Activated T-cell treated with anti-CD3 and anti-CD28 coated beads, Interleukin-2, amount 50 U/mL, for 72 hours (primary cell): ENCODE measurements at regions not wholly inside any gene's neighbourhood (a gene's known extent, or its start where the extent isn't known, plus 50 kb on each side); places are given as distances from the start of the nearest gene placed in this dataset.
"Not testable (repeated sequence)": the region's sequence is repeated elsewhere in the genome, so short reads cannot be mapped to it uniquely, and the experiment has no call there.

Experiments
- ATAC-seq, 2 donors: fragments of 150-1000 bp; cut with Tn5 transposase; replicated peaks in 1 of 2; 2 replicates each; pipeline ENCODE4 v1.10.0; 2021; ENCODE audit warnings: moderate library complexity in 2 of 2, mild to moderate bottlenecking in 1 of 2
- DNase-seq, 2 donors: peaks; one replicate each; pipeline ENCODE4 v3.0.0; 2021 to 2022; ENCODE audit warnings: mixed read lengths in 1 of 2
- H3K27ac Mint-ChIP-seq: one replicate; pipeline ENCODE4 v1.8.0; 2022; ENCODE audit warnings: mild to moderate bottlenecking, moderate library complexity, mixed read lengths
- H3K27me3 Mint-ChIP-seq: one replicate; pipeline ENCODE4 v1.8.0; 2022; ENCODE audit warnings: low read depth, mixed read lengths
- H3K36me3 Mint-ChIP-seq, 2 donors: one replicate each; pipeline ENCODE4 v1.8.0; 2022; ENCODE audit warnings: mixed read lengths in 2 of 2, mild to moderate bottlenecking in 1 of 2; ENCODE audit not compliant: insufficient read depth in 2 of 2
- H3K4me1 Mint-ChIP-seq: one replicate; pipeline ENCODE4 v1.8.0; 2022; ENCODE audit warnings: low read depth, mixed read lengths
- H3K4me3 Mint-ChIP-seq, 2 donors: one replicate each; pipeline ENCODE4 v1.8.0; 2022; ENCODE audit warnings: mild to moderate bottlenecking in 2 of 2, mixed read lengths in 2 of 2, moderate library complexity in 2 of 2
- H3K9me3 Mint-ChIP-seq, 2 donors: one replicate each; pipeline ENCODE4 v1.8.0; 2022; ENCODE audit warnings: mixed read lengths in 2 of 2

DNA sequence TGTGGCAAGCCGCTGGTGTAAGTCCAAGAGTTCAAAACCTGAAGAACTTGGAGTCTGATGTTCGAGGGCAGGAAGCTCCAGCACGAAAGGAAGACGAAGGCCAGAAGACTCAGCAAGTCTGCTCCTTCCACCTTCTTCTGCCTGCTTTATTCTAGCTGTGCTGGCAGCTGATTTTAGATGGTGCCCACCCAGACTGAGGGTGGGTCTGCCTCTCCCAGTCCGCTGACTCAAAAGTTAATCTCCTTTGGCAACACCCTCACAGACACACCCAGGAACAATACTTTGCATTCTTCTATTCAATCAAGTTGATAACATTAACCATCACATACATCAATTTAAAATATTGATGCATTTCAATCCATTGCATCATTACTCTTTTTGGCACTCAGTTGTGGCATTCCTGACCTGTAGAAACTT, 373.1 kb downstream of the CDH10 start:
- H3K27me3 Mint-ChIP-seq, H3K27ac Mint-ChIP-seq, H3K9me3 Mint-ChIP-seq, H3K4me3 Mint-ChIP-seq, H3K4me1 Mint-ChIP-seq, DNase-seq, H3K36me3 Mint-ChIP-seq, ATAC-seq: not testable (repeated sequence)

DNA sequence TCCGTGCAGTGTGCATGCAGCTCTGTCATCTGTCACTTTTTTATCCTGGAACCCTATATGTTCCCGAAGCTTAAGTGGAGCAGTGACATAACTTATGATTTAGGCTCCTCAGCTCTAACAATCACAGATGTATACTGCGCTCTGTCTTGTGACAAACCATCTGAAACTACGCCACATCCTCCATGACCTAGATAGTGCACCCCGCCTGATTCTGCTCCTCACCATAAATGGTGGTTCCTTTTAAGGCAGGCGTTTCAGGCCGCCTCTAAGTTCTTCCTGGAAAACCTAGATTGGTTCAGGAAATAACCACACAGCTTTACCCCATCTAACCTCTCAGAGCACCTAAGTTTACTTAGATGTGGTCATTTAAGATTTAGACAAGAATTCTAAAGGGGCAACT, 372.0 kb downstream of the CDH10 start:
- peak overlapping the region in 1 of 2 donors; percentile 21 for H3K4me3 Mint-ChIP-seq
- no peak overlapping the region for H3K27ac Mint-ChIP-seq
- ATAC-seq, result peak in 1 of 2 donors; percentile 80
- peaks cover 0 to 2% of the 10 kb centered on the region in 2 donors for H3K36me3 Mint-ChIP-seq
- H3K4me1 Mint-ChIP-seq, result no peaks in the 10 kb centered on the region
- no peak for DNase-seq
- H3K9me3 Mint-ChIP-seq, result peaks cover 2 to 11% of the 10 kb centered on the region in 2 donors
- H3K27me3 Mint-ChIP-seq, result no peaks in the 10 kb centered on the region

DNA sequence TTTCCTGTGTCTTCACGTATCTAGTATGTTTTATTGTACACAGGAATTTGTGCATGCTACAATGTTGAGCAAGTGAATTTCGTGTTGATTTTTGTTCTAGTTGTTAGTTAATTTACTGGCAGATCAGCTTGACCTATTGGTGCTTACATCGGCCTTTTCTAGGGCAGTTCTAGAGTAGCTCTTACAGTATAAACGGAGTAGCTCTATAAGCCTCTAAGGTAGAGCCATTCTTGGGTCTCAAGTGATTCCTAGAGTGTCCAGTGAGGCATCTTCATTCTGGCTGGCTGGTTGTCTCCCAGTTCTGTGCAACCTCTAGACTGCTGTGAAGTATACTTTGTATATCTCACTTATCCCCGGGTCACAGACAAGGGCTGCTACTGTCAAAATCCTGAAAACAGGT, 364.6 kb downstream of the CDH10 start:
- ATAC-seq (no peak), DNase-seq (no peak)
- Mint-ChIP-seq H3K36me3 (no peaks in the 10 kb centered on the region), H3K27me3 (no peaks in the 10 kb centered on the region), H3K27ac (no peak overlapping the region), H3K4me3 (no peak overlapping the region), H3K4me1 (no peaks in the 10 kb centered on the region), H3K9me3 (peaks cover 2 to 8% of the 10 kb centered on the region in 2 donors)

DNA sequence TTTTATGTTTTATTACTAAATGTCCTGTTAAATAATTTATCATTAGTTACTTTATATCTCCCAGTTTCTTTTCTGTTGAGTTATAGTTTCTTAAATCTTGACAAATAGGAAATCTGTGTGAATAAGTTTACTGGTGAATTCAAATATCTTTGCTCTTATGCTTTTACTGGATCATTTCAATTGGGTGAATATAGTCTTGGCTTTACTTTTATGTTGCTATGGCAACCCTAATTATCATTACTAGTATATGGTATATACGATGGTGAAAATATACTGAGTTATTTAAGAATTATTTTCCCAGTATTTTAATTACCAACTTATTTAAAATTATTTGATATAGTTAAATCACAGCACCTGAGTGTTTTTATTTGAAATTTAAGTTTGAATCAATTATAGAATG, 363.0 kb downstream of the CDH10 start:
- ATAC-seq, result no peak
- H3K27me3 Mint-ChIP-seq, result no peaks in the 10 kb centered on the region
- no peaks in the 10 kb centered on the region for H3K36me3 Mint-ChIP-seq
- H3K27ac Mint-ChIP-seq, result no peak overlapping the region
- H3K4me1 Mint-ChIP-seq, result no peaks in the 10 kb centered on the region
- DNase-seq, result no peak
- no peak overlapping the region for H3K4me3 Mint-ChIP-seq
- H3K9me3 Mint-ChIP-seq, result peaks cover 1 to 10% of the 10 kb centered on the region in 2 donors

DNA sequence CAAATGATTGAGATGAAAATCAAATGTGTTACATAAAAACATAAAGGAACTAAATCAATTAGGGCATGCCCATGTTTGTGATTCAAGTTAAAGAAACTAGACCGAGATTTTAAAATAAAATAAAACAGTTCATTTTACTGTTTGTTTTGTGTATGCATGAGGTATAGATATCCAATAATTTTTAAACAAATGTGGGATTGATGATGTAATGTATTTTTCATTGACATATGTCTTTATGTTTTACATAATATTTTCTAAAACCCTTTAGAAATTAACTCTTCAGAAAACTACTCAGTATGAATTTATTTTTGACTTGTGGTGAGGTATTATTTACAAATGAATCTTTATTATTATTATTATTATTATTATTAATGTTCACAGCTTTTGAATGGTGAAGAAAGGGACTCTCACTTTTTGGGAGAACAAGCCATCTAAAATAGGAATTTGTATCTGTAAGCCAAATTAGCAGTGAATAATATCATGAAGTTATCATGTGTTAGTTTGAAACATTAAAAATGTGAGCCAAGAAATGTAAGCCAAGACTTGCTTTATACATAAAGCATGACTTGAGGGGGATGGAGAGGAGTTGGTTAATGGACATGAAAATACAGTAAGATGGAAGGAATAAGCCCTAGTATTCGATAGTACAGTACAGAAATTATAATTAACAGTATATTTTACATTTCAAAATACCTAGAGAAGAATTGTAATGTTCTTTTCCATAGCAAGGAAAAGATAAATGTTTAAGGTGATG, 355.0 kb downstream of the CDH10 start:
- ATAC-seq, result no peak
- no peak for DNase-seq
- Mint-ChIP-seq H3K27me3 (no peaks in the 10 kb centered on the region), H3K4me3 (no peak overlapping the region), H3K27ac (no peak overlapping the region), H3K4me1 (no peaks in the 10 kb centered on the region), H3K36me3 (no peaks in the 10 kb centered on the region), H3K9me3 (peaks cover 3 to 13% of the 10 kb centered on the region in 2 donors)

DNA sequence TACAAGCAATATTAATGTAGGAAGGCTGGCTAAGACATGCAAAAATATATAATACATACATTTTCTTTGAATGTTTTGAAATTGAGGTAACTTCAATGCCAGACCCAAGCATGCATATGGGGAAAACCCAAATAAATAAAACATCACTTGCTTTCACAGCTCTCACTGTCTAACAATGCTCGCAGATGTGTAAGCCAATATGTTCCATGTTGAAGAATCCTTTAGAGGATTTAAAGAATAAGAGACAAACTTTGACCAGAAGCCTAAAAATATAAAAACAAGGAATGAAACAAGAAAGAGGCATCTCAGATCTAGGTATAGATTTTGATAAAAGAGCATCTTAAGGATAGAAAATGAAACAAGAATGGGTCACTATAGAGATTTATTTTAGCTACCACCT, 354.2 kb downstream of the CDH10 start:
- H3K4me3 Mint-ChIP-seq, result no peak overlapping the region
- ATAC-seq, result no peak
- H3K27ac Mint-ChIP-seq, result no peak overlapping the region
- H3K4me1 Mint-ChIP-seq, result no peaks in the 10 kb centered on the region
- no peaks in the 10 kb centered on the region for H3K27me3 Mint-ChIP-seq
- no peak for DNase-seq
- peaks cover 3 to 13% of the 10 kb centered on the region in 2 donors for H3K9me3 Mint-ChIP-seq
- H3K36me3 Mint-ChIP-seq, result no peaks in the 10 kb centered on the region

DNA sequence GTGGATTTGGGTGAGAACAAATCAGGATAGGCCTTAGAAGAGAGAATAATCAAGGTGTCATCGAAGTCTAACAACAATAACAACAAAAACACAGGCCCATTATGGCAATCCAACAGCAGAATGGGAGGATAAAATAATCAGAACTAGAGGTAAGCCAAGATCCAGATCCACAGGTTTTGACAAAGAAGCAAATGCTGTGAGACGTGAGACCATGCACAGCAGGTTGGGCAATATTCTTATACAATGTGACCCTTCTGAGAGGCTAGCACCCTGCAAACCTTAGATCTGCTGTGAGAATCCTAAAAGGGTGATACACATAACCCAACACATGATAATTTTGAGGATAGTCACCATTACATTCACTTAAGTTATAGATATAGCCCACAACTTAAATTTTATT, 352.9 kb downstream of the CDH10 start:
- Mint-ChIP-seq H3K9me3 (peaks cover 4 to 11% of the 10 kb centered on the region in 2 donors), H3K27ac (no peak overlapping the region), H3K36me3 (no peaks in the 10 kb centered on the region), H3K27me3 (no peaks in the 10 kb centered on the region), H3K4me3 (no peak overlapping the region), H3K4me1 (no peaks in the 10 kb centered on the region)
- DNase-seq (no peak), ATAC-seq (no peak)

DNA sequence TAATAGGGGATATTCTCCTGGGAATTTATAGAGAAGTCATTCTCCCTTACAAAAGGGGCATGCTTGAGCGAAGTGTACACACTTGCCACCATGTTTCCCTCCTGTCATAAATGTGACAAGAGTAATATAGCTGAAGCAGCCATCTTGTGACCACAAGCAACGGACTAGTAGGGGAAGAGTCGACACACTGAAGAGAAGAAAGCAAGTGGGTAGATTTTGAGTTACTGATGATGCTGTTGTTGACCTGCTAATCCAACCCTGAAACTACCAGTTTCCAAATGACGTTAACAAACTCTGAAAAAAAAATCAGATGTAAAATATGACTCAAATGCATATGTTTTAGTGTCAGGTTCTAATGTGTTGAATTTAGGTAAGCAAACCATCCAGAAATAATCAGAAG, 350.4 kb downstream of the CDH10 start:
- H3K9me3 Mint-ChIP-seq, result peaks cover 8 to 18% of the 10 kb centered on the region in 2 donors
- DNase-seq, result no peak
- H3K36me3 Mint-ChIP-seq, result peaks cover 0 to 4% of the 10 kb centered on the region in 2 donors
- H3K27me3 Mint-ChIP-seq, result no peaks in the 10 kb centered on the region
- ATAC-seq, result no peak
- H3K4me1 Mint-ChIP-seq, result no peaks in the 10 kb centered on the region
- no peak overlapping the region for H3K27ac Mint-ChIP-seq
- no peak overlapping the region for H3K4me3 Mint-ChIP-seq

DNA sequence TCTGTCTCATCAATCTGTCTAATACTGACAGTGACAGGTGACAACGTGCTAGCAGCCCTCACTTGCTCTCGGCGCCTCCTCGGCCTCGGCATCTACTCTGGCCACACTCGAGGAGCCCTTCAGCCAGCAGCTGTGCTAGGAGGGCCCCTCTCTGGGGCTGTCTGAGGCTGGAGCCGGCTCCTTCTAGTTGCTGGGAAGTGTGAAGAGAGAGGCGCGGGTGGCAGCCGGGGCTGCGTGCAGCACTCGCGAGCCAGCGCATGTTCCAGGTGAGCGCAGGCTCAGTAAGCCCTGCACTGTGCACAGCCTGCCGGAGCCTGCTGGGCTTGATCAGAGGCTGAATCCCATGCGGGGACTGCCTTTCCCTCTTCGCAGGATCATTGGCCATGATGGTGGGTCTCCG, 330.7 kb downstream of the CDH10 start:
- Mint-ChIP-seq H3K27ac (no peak overlapping the region), H3K4me1 (no peaks in the 10 kb centered on the region), H3K27me3 (no peaks in the 10 kb centered on the region), H3K4me3 (no peak overlapping the region), H3K9me3 (peaks cover 19 to 20% of the 10 kb centered on the region in 2 donors), H3K36me3 (peaks cover 6 to 15% of the 10 kb centered on the region in 2 donors)
- ATAC-seq (no peak), DNase-seq (no peak)

DNA sequence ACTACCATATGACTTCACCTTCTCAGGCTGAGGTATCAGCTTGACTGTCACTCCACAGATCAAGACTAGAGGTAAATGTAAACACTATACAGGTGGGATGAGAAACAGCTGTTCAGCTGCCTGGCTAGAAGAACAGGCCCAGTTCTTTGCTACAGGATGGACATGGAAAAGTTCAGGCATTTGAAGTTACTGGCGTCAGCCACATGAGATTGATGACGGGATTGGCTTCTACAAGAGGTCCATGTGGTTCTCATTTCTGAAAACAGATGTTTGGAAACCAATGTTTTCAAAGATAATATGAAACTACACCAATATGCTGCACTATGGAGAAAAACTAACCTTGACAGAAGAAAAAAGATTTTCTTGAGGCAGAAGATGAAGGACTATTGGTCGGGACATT, 324.1 kb downstream of the CDH10 start:
- H3K36me3 Mint-ChIP-seq, result peaks cover under 1 to 5% of the 10 kb centered on the region in 2 donors
- H3K4me3 Mint-ChIP-seq, result no peak overlapping the region
- no peak for DNase-seq
- ATAC-seq, result no peak
- H3K27me3 Mint-ChIP-seq, result no peaks in the 10 kb centered on the region
- no peak overlapping the region for H3K27ac Mint-ChIP-seq
- peaks cover 7 to 18% of the 10 kb centered on the region in 2 donors for H3K9me3 Mint-ChIP-seq
- no peaks in the 10 kb centered on the region for H3K4me1 Mint-ChIP-seq

DNA sequence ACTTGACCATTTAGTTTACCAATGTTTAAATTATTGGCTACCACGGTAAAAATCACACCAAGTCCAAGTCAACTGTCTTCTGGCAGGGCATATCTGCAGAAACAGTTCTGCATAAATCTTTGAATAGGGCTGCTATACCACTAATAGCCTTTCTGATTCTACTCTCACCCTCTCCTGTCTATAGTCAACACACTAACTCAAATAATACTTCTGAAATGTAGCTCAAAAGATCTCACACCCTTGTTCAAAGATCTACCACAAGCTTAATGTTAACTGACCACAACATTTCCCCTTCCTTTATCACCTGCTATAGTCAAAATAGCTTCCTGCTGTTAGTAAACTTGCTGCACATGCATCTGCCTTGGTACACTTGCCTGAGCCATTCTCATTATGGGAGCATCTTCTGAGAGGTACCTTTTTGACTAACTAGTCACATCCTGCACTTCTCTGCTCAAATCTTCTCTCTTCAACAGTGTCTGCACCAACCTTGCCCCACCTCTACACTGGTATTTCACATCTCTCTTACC, 319.4 kb downstream of the CDH10 start:
- Mint-ChIP-seq H3K27ac (no peak overlapping the region), H3K9me3 (peaks cover 5 to 22% of the 10 kb centered on the region in 2 donors), H3K4me3 (no peak overlapping the region), H3K36me3 (no peaks in the 10 kb centered on the region), H3K4me1 (no peaks in the 10 kb centered on the region), H3K27me3 (no peaks in the 10 kb centered on the region)
- DNase-seq (no peak), ATAC-seq (no peak)

DNA sequence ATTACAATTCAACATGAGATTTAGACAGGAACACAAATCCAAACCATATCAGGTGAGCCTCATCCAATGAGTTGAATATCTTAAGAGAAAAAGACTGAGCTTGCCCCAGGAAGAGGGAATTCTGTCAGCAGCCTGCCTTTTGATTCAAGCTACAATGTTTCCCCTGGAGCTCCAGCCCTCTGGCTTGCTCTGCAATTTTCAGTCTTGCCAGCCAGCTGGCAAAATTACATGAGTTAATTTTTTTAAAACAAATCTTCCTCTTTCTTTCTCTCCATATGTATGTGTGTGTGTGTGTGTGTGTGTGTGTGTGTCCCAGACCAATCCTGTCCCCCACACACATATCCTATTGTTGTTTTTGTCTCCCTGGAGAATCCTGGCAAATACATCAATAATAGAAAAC, 313.2 kb downstream of the CDH10 start:
- H3K4me3 Mint-ChIP-seq, result no peak overlapping the region
- no peak for ATAC-seq
- H3K27me3 Mint-ChIP-seq, result no peaks in the 10 kb centered on the region
- no peak overlapping the region for H3K27ac Mint-ChIP-seq
- H3K4me1 Mint-ChIP-seq, result no peaks in the 10 kb centered on the region
- no peak for DNase-seq
- H3K36me3 Mint-ChIP-seq, result no peaks in the 10 kb centered on the region
- H3K9me3 Mint-ChIP-seq, result peaks cover 10 to 22% of the 10 kb centered on the region in 2 donors

DNA sequence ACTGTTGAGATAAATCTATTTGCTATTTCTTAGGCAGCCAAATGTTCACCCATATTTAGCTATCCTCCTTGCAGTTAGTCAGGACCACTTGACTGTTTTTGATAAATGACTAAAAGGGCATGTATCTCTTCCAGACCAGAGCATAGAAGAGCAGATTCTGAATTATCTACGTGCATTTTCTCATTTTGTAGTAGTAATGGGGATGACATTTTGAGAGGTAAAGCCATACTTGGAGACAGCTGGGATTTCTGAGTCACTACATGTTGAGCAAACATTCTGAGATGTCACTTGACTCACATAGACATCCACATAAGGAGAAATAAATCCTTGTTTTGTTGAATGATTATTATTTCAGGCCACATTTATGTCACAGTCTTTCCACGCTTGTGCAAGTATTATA, 297.6 kb downstream of the CDH10 start:
- Mint-ChIP-seq H3K9me3 (peaks cover 3 to 6% of the 10 kb centered on the region in 2 donors), H3K4me3 (no peak overlapping the region), H3K36me3 (no peaks in the 10 kb centered on the region), H3K27me3 (no peaks in the 10 kb centered on the region), H3K27ac (no peak overlapping the region), H3K4me1 (no peaks in the 10 kb centered on the region)
- DNase-seq (no peak), ATAC-seq (no peak)

DNA sequence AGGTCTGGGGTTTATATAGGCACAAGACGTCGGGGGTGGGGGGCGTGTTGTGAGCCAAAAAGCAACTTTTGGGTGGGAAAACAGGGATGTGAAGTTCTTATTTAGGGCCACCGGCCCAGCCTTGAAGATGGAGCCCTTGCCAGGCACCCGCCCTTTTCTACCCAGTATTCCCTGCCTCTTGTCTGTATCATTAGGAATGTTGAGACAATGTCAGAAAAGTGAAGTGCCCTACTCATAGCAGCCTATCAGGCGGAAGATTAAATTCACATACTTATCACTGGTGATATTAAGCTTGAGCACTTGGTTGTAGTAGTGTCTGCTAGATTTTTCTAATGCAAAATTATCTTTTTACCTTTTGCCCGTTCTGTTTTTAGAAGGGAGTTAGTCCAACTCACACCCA, 293.5 kb downstream of the CDH10 start:
- H3K27me3 Mint-ChIP-seq, result no peaks in the 10 kb centered on the region
- DNase-seq (no peak), ATAC-seq (no peak)
- no peak overlapping the region for H3K27ac Mint-ChIP-seq
- H3K9me3 Mint-ChIP-seq, result peaks cover 4 to 11% of the 10 kb centered on the region in 2 donors
- H3K36me3 Mint-ChIP-seq, result no peaks in the 10 kb centered on the region
- H3K4me3 Mint-ChIP-seq, result no peak overlapping the region
- no peaks in the 10 kb centered on the region for H3K4me1 Mint-ChIP-seq
